22Rv1 (cell line): ENCODE measurements at regions not wholly inside any gene's neighbourhood (a gene's known extent, or its start where the extent isn't known, plus 50 kb on each side); places are given as distances from the start of the nearest gene placed in this dataset.

Experiments used
- CTCF ChIP-seq: fragments of 450-650 bp; IDR thresholded peaks from 2 replicates; pipeline ENCODE4 v1.5.1; 2017; ENCODE audit warnings: mild to moderate bottlenecking
- ZFX ChIP-seq: fragments of 450-650 bp; IDR thresholded peaks from 2 replicates; pipeline ENCODE4 v1.6.1; 2017; ENCODE audit warnings: antibody characterized with exemption, borderline replicate concordance

- TF ChIP-seq CTCF, result no peak
- TF ChIP-seq ZFX, result no peak
These were observed 714.0 kb downstream of the MAFB start for GRCh38 chr20:39974966-39975501.
